OCI-LY7 (cell line): ENCODE measurements at regions not wholly inside any gene's neighbourhood (a gene's known extent, or its start where the extent isn't known, plus 50 kb on each side); places are given as distances from the start of the nearest gene placed in this dataset.

ENCODE experiments used
- EZH2phosphoT487 ChIP-seq: fragments of 200-600 bp; sonication (generic); IDR thresholded peaks from 2 replicates; pipeline ENCODE4 v1.6.1; 2018; ENCODE audit warnings: low read depth, borderline replicate concordance, mild to moderate bottlenecking, mixed run types, antibody characterized with exemption, low read length, moderate library complexity, mixed read lengths
- TF ChIP-seq, protein P1 (sequence below): fragments of 200-600 bp; sonication (generic); conservative IDR thresholded peaks from 2 replicates; pipeline ENCODE4 v1.5.1; 2014; ENCODE audit warnings: mild to moderate bottlenecking, antibody characterized with exemption, low read length, moderate library complexity, mixed read lengths

DNA sequence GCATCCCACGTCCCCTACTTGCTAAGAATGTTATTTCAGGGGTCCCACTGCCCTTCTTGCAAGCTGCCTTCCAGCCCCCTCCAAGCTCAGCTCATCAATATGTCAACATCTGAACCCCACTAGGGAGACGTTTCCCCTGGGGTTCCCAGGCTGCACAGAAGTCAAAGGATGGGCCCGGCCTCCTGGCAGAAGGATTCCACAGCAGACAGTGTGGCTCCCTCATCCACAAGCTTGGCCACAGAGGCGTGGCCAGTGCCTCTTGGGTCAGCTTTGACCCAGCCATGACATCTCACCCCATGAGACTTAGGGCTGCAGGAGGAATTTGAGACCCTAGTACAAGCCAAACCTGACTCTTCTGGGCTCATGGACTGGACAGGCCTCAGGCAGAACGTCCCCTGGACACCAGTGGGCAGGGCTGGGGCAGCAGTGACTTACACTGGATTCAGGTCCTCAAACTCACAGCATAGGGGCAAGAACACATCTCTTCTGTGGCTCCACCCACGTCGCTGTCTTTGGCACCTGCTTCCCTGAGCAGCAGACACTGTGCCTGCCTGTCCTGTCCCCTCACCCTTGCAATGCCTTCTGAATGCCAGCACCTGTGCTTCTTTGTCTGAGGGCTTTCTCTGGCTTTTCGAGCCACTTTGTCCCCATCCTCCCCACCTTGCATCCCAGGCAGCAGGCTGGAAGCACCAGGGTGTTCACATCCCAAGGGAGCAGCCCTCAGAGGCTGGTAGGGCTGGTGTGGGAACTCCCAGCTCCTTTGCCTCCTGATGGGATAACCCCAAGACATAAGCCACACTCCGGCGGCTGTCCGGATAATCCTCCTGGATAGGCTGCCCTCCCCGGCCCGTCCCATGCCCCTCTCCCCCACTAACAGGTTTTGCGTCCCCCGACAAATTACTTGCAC, 56.0 kb upstream of the ENPP7 start:
- TF ChIP-seq, protein P1, sequence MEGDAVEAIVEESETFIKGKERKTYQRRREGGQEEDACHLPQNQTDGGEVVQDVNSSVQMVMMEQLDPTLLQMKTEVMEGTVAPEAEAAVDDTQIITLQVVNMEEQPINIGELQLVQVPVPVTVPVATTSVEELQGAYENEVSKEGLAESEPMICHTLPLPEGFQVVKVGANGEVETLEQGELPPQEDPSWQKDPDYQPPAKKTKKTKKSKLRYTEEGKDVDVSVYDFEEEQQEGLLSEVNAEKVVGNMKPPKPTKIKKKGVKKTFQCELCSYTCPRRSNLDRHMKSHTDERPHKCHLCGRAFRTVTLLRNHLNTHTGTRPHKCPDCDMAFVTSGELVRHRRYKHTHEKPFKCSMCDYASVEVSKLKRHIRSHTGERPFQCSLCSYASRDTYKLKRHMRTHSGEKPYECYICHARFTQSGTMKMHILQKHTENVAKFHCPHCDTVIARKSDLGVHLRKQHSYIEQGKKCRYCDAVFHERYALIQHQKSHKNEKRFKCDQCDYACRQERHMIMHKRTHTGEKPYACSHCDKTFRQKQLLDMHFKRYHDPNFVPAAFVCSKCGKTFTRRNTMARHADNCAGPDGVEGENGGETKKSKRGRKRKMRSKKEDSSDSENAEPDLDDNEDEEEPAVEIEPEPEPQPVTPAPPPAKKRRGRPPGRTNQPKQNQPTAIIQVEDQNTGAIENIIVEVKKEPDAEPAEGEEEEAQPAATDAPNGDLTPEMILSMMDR = no peak
- TF ChIP-seq EZH2phosphoT487 = no peak
